HTR-8/SVneo (cell line): ENCODE measurements at regions not wholly inside any gene's neighbourhood (a gene's known extent, or its start where the extent isn't known, plus 50 kb on each side); places are given as distances from the start of the nearest gene placed in this dataset.
A peak's percentile ranks its signal among the peaks of the same experiment; 100 is the strongest.

Experiments
- DNase-seq: peaks from one replicate; pipeline ENCODE4 v3.0.0; 2011; ENCODE audit warnings: low spot score, mixed read lengths; ENCODE audit not compliant: insufficient read length
- FAIRE-seq: peaks from 2 replicates; lab custom pipeline; 2011; peaks lifted over from hg19 to GRCh38; lab: Jason Lieb, UNC

- no peak for FAIRE-seq
- DNase-seq = no peak
Measured at GRCh38 chr4:32030406-32030805, 1310.2 kb downstream of the PCDH7 start.

DNA sequence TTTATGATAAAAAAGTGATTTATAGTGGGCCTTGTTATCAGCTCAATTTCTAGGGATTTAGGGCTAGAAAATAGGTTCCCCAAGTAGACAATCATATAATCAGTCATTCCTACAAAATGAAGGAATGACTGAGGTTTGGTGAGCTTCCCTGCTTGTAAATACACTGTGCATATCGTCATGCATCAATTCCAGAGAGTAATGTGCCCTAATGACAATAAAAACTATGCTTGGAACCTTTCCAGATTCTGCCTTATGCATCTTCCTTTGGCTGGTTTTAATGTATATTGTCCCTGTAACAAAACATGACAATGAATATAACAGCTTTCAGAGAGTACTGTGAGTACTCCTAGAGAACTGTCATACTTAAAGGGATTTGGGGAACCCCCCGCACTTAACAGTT, 1310.9 kb downstream of the PCDH7 start:
- DNase-seq (no peak), FAIRE-seq (no peak)

- no peak for FAIRE-seq
- no peak for DNase-seq
Measured at GRCh38 chr4:32032136-32032672, 1312.0 kb downstream of the PCDH7 start.

DNA sequence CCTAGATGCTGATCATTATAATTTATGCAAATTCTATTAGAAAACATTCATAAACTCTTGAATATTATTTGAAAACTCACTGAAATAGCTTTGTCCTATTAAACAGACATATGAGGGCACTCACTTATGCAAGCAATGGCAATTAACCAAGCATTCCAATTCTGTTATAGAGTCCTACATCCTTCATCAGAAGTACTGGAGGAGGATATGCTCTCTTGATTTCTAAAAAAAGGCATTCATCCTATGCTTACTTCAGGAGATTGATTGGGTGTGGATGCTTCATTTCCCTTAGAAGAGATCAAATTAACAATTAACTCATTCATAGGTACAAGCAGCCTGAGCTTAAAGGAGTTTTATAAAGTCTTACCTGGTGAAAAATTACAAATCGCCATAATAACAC, 1317.2 kb downstream of the PCDH7 start:
- FAIRE-seq (no peak), DNase-seq (no peak)

GRCh38 chr4:32042486-32043247, 1322.5 kb downstream of the PCDH7 start:
- DNase-seq (no peak), FAIRE-seq (no peak)

- FAIRE-seq (no peak), DNase-seq (no peak)
Measured at GRCh38 chr4:32043248-32043633, 1323.1 kb downstream of the PCDH7 start.

DNA sequence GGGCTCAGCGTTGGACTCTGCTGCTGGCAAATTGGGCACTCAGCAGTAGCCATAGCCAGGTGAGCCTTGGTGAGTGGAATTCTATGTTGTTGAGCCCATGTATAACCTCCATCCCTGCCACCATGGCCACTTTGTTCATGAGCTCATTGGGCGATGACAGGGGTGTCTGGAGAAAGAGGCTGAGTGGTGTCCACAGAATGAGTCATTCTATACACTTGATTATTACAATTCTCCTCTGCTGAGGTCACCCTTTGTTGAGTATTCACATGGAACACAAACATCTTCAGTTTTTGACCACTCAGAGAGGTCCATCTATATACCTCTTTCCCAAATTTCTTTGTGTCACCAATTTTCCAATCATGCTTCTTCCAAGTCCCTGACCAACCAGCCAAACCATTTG, 1341.7 kb downstream of the PCDH7 start:
- no peak for DNase-seq
- FAIRE-seq = no peak

DNA sequence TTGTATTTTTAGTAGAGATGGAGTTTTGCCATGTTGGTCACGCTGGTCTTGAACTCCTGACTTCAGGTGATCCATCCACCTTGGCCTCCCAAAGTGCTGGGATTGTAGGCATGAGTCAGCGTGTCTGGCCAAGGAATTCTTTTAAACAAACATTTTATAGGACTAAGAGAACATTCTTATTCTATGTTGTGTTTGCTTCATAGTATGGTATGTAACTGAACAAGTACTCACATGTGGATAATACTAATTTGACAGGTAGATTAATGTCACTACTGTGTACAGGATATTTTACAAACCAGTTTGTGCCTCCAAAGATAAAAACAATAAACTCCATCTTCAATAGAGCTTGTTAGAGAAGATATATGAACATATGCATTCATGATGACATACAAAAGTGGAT, 1353.4 kb downstream of the PCDH7 start:
- DNase-seq (no peak), FAIRE-seq (no peak)

- FAIRE-seq (no peak), DNase-seq (no peak)
Measured at GRCh38 chr4:32087211-32087610, 1367.0 kb downstream of the PCDH7 start.

GRCh38 chr4:32094987-32095386, 1374.8 kb downstream of the PCDH7 start:
- DNase-seq = no peak
- no peak for FAIRE-seq

DNA sequence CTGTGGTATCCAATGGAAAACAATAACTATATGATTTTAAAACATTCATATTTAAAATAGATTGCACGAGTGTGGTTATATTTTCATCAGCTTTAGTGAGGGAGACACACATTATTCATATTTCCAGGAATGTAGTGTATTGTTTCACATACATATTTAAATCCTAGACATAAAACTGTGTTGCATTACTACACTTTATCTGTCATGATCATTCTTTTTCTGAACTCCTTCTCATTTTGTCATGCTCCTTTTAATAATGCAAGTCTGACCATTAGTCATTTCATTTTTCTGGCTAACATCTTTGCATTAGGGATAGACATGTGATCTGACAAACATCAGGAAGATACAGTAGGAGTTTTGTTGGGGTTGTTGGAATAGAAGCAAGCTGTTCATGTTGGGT, 1382.7 kb downstream of the PCDH7 start:
- no peak for FAIRE-seq
- DNase-seq = no peak

- no peak for FAIRE-seq
Measured at GRCh38 chr4:32106767-32107166, 1386.6 kb downstream of the PCDH7 start.

DNA sequence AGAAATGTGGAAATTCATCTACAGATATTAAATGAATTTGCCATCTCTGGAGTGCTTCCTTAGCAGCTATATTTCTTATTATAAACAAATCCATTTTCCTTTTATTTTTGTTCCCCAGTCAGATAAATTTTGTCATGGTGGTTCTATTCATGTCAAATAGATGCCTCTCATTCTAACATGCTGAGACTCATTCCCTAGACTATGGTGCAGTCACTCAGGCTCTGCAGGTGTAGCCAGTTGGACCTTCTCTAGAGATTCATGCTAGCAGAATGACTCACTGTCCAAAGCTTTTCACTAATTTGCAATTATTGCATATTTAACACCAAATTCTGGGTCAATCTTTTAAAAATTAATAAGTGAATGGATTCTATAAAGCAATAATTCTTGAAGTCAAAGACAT, 1392.7 kb downstream of the PCDH7 start:
- FAIRE-seq (no peak), DNase-seq (no peak)

More at GRCh38 chr4:32106767-32107166, 1386.6 kb downstream of the PCDH7 start:
- no peak for DNase-seq

GRCh38 chr4:32117693-32118092, 1397.5 kb downstream of the PCDH7 start:
- DNase-seq (no peak), FAIRE-seq (no peak)

DNA sequence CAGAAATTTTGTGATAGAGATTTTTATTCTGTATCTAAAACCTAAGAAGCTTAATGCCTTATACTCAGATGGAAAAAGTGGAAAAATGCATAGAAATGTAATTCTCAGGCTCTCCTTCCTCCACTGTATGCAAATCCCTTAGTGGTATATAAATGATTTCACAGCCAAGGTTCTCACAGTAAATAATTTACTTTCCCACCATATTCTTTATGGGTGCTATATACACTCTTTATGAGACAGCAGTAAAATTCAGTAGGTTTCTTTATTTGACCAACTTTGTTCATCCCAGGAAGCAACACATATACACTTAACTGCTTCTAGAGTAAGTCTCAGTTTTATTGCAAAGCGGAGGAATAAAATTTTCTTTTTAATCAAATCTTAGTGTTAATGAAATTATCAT, 1399.7 kb downstream of the PCDH7 start:
- FAIRE-seq (no peak), DNase-seq (no peak)

GRCh38 chr4:32128549-32128948, 1408.4 kb downstream of the PCDH7 start:
- DNase-seq (no peak), FAIRE-seq (no peak)

- FAIRE-seq (no peak), DNase-seq (no peak)
Measured at GRCh38 chr4:32129967-32130366, 1409.8 kb downstream of the PCDH7 start.

DNA sequence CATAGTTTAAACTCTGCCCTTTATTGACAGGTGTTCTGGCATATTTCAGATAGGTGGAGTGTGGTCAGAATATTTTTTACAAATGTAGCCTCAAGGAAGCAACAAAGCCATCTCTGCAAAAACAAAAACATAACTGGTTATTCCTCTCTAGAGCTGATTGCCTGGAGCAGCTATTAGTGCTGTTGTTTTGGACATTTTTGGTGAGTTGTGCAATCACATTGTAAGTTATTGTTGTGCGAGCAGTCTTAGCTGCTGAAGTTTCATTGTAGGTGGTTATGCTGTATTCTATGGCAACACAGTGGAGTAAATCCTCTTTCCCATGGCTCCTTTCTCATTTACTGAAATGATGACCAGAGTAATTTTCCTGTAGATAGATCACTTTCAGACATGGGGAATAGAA, 1413.0 kb downstream of the PCDH7 start:
- FAIRE-seq = no peak
- no peak for DNase-seq

DNA sequence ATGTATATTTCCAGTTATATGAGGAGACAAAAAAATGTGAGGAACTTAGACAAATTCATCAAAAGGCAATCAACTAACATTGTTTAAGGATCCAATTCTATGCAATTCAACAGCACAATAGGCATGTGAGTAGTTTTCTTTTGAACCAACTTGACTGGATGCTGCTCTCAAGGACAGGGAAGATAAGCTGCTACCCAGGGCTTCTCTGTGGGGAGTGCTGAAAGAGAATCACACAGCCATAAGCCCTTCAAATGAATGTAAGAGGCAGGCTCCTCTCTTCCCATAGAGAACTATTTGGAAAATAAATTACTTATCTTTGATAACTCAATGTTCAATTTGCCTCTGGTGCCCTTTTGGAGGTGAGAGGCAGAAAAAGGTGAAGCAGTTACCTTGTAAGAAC, 1413.6 kb downstream of the PCDH7 start:
- FAIRE-seq = no peak
- DNase-seq = no peak

GRCh38 chr4:32135642-32136041, 1415.5 kb downstream of the PCDH7 start:
- FAIRE-seq (no peak), DNase-seq (no peak)

DNA sequence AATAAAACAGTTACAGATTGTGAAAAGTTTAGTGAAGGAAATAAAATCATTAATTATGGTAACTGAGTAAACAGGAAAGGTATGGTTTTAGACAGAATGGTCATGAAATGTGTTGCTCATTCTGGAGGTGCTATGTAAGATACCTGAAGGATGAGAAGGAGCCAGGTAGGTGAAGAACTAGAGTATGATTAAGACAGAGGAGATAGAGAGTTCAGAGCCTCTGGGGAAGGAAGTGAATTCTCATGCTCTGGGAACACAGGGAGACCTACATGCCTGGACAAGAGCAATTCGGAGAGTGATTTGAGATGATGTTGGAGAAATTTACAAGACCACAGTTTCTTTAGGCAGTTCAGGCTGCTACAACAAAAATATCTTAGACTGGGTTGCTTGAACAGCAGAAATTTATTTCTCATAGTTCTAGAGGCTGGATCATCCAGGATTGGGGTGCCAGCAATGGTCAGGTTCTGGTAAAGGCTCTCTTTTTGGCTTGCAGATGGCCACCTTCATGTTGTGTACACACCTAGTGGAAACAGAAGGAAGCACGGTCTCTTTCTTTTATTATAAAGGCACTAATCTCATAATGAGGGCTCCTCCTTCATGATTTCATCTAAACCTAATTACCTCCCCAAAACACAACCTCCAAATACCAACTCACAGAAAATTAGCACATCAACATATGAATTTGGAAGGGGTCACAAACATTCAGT, 1416.1 kb downstream of the PCDH7 start:
- no peak for FAIRE-seq
- DNase-seq = no peak

- DNase-seq = peak; percentile 43
- FAIRE-seq = no peak
Measured at GRCh38 chr4:32140636-32141035, 1420.5 kb downstream of the PCDH7 start.
